K562 (cell line): ENCODE measurements at regions not wholly inside any gene's neighbourhood (a gene's known extent, or its start where the extent isn't known, plus 50 kb on each side); places are given as distances from the start of the nearest gene placed in this dataset.

Experiments used
- ATAC-seq: fragments of 200-7000 bp; cut with Tn5 transposase; 3 replicates; pipeline ENCODE4 v1.9.1; 2020; ENCODE audit warnings: moderate library complexity
- BruUV-seq: library from RNA; stranded (reverse); fragments of 400-500 nt; replicated peaks from 2 replicates; lab custom pipeline; 2021; lab: Mats Ljungman, UMichigan
- CTCF ChIA-PET: fragments of 300-600 bp; formaldehyde crosslinking; extraction: SDS; loops from one replicate; lab custom pipeline; 2021; ENCODE audit warnings: low intra/inter-chr PET ratio; lab: Yijun Ruan, JAX
- POLR2A ChIA-PET: fragments of 300-600, 350-650 bp; sonication (Branson Sonifier 250); formaldehyde crosslinking; extraction: SDS; loops from one replicate; lab custom pipeline; 2021; ENCODE audit warnings: antibody characterized with exemption, inconsistent platforms; lab: Yijun Ruan, JAX
- DNase-seq, 4 experiments: peaks; one replicate each; pipeline versions ENCODE4 v3.0.0 to v3.0.0-alpha.2; 2011 to 2018; ENCODE audit warnings: low spot score in 3 of 4, mixed read lengths in 3 of 4; ENCODE audit errors: extremely low read depth in 1 of 4
- FAIRE-seq: peaks from 2 replicates; lab custom pipeline; 2011; peaks lifted over from hg19 to GRCh38; lab: Jason Lieb, UNC
- H2AFZ ChIP-seq: 2 replicates; pipeline ENCODE4 v1.6.0; 2011; ENCODE audit warnings: low read depth, low read length, control low read depth, inconsistent platforms
- H3K27ac ChIP-seq: fragments of 200-600 bp; 3 replicates; pipeline ENCODE4 v1.8.0; 2011; ENCODE audit warnings: low read depth, mild to moderate bottlenecking, control low read depth, inconsistent platforms, low read length, moderate library complexity, mixed read lengths; ENCODE audit errors: extremely low read depth
- H3K27me3 ChIP-seq, 2 experiments: fragments of 300-600 bp in 1 of 2; 2 replicates in 1 of 2; 3 replicates in 1 of 2; pipeline versions ENCODE4 v1.6.0 to v1.8.0; 2011; ENCODE audit warnings: inconsistent platforms in 2 of 2, low read length in 2 of 2, mild to moderate bottlenecking in 1 of 2, mixed read lengths in 1 of 2, moderate library complexity in 1 of 2; ENCODE audit not compliant: control insufficient read depth in 2 of 2, insufficient read depth in 2 of 2
- H3K36me3 ChIP-seq: fragments of 300-600 bp; 3 replicates; pipeline ENCODE4 v1.8.0; 2011; ENCODE audit warnings: mild to moderate bottlenecking, low read length, inconsistent platforms; ENCODE audit not compliant: control insufficient read depth, insufficient read depth
- H3K4me1 ChIP-seq, 2 experiments: fragments of 200-600 bp in 1 of 2; replicated peaks in 1 of 2; 2 replicates in 1 of 2; 3 replicates in 1 of 2; pipeline versions ENCODE4 v1.5.1 to v1.8.0; 2011; ENCODE audit warnings: inconsistent platforms in 2 of 2, low read length in 2 of 2, mild to moderate bottlenecking in 1 of 2, mixed read lengths in 1 of 2, moderate library complexity in 1 of 2; ENCODE audit not compliant: control insufficient read depth in 2 of 2, insufficient read depth in 2 of 2
- H3K4me2 ChIP-seq: 2 replicates; pipeline ENCODE4 v1.6.1; 2011; ENCODE audit warnings: low read length, control low read depth, inconsistent platforms, mixed read lengths; ENCODE audit not compliant: insufficient read depth
- H3K4me3 ChIP-seq: fragments of 200-600 bp; sonication (generic), shearing (Covaris generic); 2 replicates; pipeline ENCODE4 v1.5.1; 2016; ENCODE audit warnings: control low read depth, inconsistent platforms
- H3K79me2 ChIP-seq: fragments of 200-600 bp; 3 replicates; pipeline ENCODE4 v1.8.0; 2011; ENCODE audit warnings: low read length, inconsistent platforms; ENCODE audit not compliant: control insufficient read depth, insufficient read depth
- H3K9ac ChIP-seq, 2 experiments: 2 replicates each; pipeline versions ENCODE4 v1.6.0 to v1.6.1; 2011; ENCODE audit warnings: low read depth in 2 of 2, low read length in 2 of 2, control low read depth in 1 of 2, inconsistent platforms in 1 of 2, mild to moderate bottlenecking in 1 of 2, mixed read lengths in 1 of 2; ENCODE audit not compliant: insufficient read depth in 1 of 2
- H3K9me1 ChIP-seq: one replicate; pipeline ENCODE4 v1.6.0; 2011; ENCODE audit warnings: inconsistent platforms, mild to moderate bottlenecking, low read length, moderate library complexity; ENCODE audit not compliant: control insufficient read depth, insufficient read depth
- H3K9me3 ChIP-seq: replicated peaks from 2 replicates; pipeline ENCODE4 v1.5.1; 2011; ENCODE audit warnings: low read depth, low read length, inconsistent platforms; ENCODE audit not compliant: control insufficient read depth, insufficient read depth
- H4K20me1 ChIP-seq: replicated peaks from 2 replicates; pipeline ENCODE4 v1.6.1; 2011; ENCODE audit warnings: low read length, inconsistent platforms, mixed read lengths; ENCODE audit not compliant: control insufficient read depth, insufficient read depth
- HMG20B ChIP-seq: fragments of 250-450 bp; sonication (Bioruptor Pico); IDR thresholded peaks from 2 replicates; pipeline ENCODE4 v1.5.0; 2021; ENCODE audit warnings: mild to moderate bottlenecking
- KLF1 ChIP-seq: fragments of 450-650 bp; IDR thresholded peaks from 2 replicates; pipeline ENCODE4 v1.6.1; 2016; ENCODE audit warnings: missing genetic modification characterization, missing compliant biosample characterization
- L3MBTL2 ChIP-seq: fragments of 450-650 bp; IDR thresholded peaks from 2 replicates; pipeline ENCODE4 v1.6.1; 2016; ENCODE audit warnings: mild to moderate bottlenecking, moderate library complexity
- NFE2 ChIP-seq: IDR thresholded peaks from 2 replicates; pipeline ENCODE4 v1.6.1; 2014; ENCODE audit warnings: antibody characterized with exemption, low read depth
- REST ChIP-seq, 2 experiments: fragments of 450-650 bp; formaldehyde crosslinking in 1 of 2; IDR thresholded peaks; 2 replicates each; pipeline versions ENCODE4 v1.4.0 to v1.6.1; 2014 to 2020; ENCODE audit warnings: mild to moderate bottlenecking in 2 of 2, borderline replicate concordance in 1 of 2, low read depth in 1 of 2
- THRA ChIP-seq: fragments of 450-650 bp; IDR thresholded peaks from 2 replicates; pipeline ENCODE4 v1.6.1; 2017; ENCODE audit warnings: mild to moderate bottlenecking, moderate library complexity
- TRIM24 ChIP-seq, 2 experiments: fragments of 450-650 bp; IDR thresholded peaks; 2 replicates each; pipeline ENCODE4 v1.6.1; 2016
- ZNF398 ChIP-seq: fragments of 250-450 bp; sonication (Bioruptor Pico); IDR thresholded peaks from 2 replicates; pipeline ENCODE4 v1.8.0; 2021; ENCODE audit warnings: moderate library complexity, mild to moderate bottlenecking, inconsistent platforms
- ZNF740 ChIP-seq, 3 experiments: fragments of 200-800 bp in 1 of 3; sonication (Bioruptor generic) in 1 of 3; sonication (generic) in 1 of 3; formaldehyde crosslinking in 1 of 3; IDR thresholded peaks; 2 replicates each; pipeline versions ENCODE4 v1.6.1 to v1.8.0; 2016 to 2022; ENCODE audit warnings: mild to moderate bottlenecking in 2 of 3, missing compliant biosample characterization in 2 of 3, missing genetic modification characterization in 2 of 3, missing genetic modification reagents in 1 of 3
- WGBS: fragments of 100-300 bp; shearing (Covaris generic); methylation state at CpG from one replicate; pipeline ENCODE4 v1.1.6; 2016; ENCODE audit warnings: low coverage, mixed read lengths; ENCODE audit not compliant: insufficient coverage; ENCODE audit errors: missing lambda C conversion rate; 5-methylcytosine and 5-hydroxymethylcytosine counted together
- in situ Hi-C: fragments of 300-500 bp; cut with MboI; formaldehyde crosslinking; loops from 4 replicates; pipeline ENCODE4 v1.15.0; 2018; ENCODE audit warnings: inconsistent platforms, mixed read lengths
- intact Hi-C: fragments of 100-400 bp; cut with micrococcal nuclease; formaldehyde crosslinking; loops from 2 replicates; pipeline ENCODE4 v1.14.2; 2022

GRCh38 chr5:89844548-89844947 is 565.0 kb downstream of the CETN3 start (continued):
- TF ChIP-seq L3MBTL2 (no peak), KLF1 (tag) (no peak), HMG20B (no peak)
- TF ChIP-seq, all 486 proteins: peak for 0

- no TSS peak for BruUV-seq
- FAIRE-seq (no peak), DNase-seq (no peak), ATAC-seq (no peak)
- Histone ChIP-seq H4K20me1 (no peaks in the 10 kb centered on the region), H2AFZ (no peak overlapping the region), H3K4me1 (no peaks in the 10 kb centered on the region), H3K9ac (no peak overlapping the region), H3K4me2 (no peak overlapping the region), H3K27ac (no peak overlapping the region), H3K9me3 (no peaks in the 10 kb centered on the region), H3K27me3 (no peaks in the 10 kb centered on the region), H3K79me2 (no peaks in the 10 kb centered on the region), H3K9me1 (no peaks in the 10 kb centered on the region), H3K36me3 (no peaks in the 10 kb centered on the region), H3K4me3 (no peak overlapping the region)
- in situ Hi-C loops, result no loop called here
- 0% methylated on average over 1 of the region's 1 CpG for WGBS
- intact Hi-C loops, result no loop called here
- ChIA-PET POLR2A (no interaction called here), CTCF (no interaction called here)
- TF ChIP-seq NFE2 (no peak), TRIM24 (IDR thresholded peaks at IDR 0.05) (no peak), ZNF398 (no peak), REST (IDR thresholded peaks at IDR 0.05; ENCODE audit: borderline replicate concordance) (no peak), REST (CRISPR knock-in tag; IDR thresholded peaks at IDR 0.05; ENCODE audit: low read depth) (no peak), THRA (no peak), ZNF740 (CRISPR knock-in tag; IDR thresholded peaks at IDR 0.05) (no peak), ZNF740 (tag; IDR thresholded peaks at IDR 0.05) (no peak)
Observed at GRCh38 chr5:89842531-89842930, 567.0 kb downstream of the CETN3 start.
